SU-DHL-6 (cell line): ENCODE measurements at regions not wholly inside any gene's neighbourhood (a gene's known extent, or its start where the extent isn't known, plus 50 kb on each side); places are given as distances from the start of the nearest gene placed in this dataset.

Experiments
- H2AFZ ChIP-seq: fragments of 200-600 bp; sonication (generic); 2 replicates; pipeline ENCODE4 v1.6.1; 2014; ENCODE audit warnings: low read depth, mild to moderate bottlenecking, moderate library complexity, mixed read lengths, antibody characterized with exemption, low read length; ENCODE audit not compliant: severe bottlenecking
- H3F3A ChIP-seq: fragments of 200-600 bp; shearing (Covaris generic); 2 replicates; pipeline ENCODE4 v1.6.0; 2016; ENCODE audit warnings: antibody characterized with exemption, mild to moderate bottlenecking; ENCODE audit not compliant: insufficient read depth
- H3K27ac ChIP-seq: fragments of 200-600 bp; sonication (generic); 2 replicates; pipeline ENCODE4 v1.5.1; 2016; ENCODE audit warnings: low read depth, mild to moderate bottlenecking, low read length, moderate library complexity, mixed read lengths
- H3K27me3 ChIP-seq: fragments of 200-600 bp; sonication (generic), shearing (Covaris generic); 2 replicates; pipeline ENCODE4 v1.6.0; 2014; ENCODE audit warnings: mild to moderate bottlenecking, low read length
- H3K36me3 ChIP-seq: fragments of 200-600 bp; sonication (generic); 2 replicates; pipeline ENCODE4 v1.6.1; 2014; ENCODE audit warnings: mild to moderate bottlenecking, low read length, mixed read lengths
- H3K4me2 ChIP-seq: fragments of 300-600, 200-600 bp; shearing (Covaris generic), sonication (generic); 2 replicates; pipeline ENCODE4 v1.6.0; 2014; ENCODE audit warnings: low read length, low read depth, mild to moderate bottlenecking; ENCODE audit not compliant: poor library complexity, severe bottlenecking
- H3K4me3 ChIP-seq: fragments of 200-600 bp; sonication (generic); 2 replicates; pipeline ENCODE4 v1.5.1; 2014; ENCODE audit warnings: antibody characterized with exemption, low read length, mild to moderate bottlenecking, mixed read lengths; ENCODE audit not compliant: insufficient read depth, poor library complexity, severe bottlenecking
- H3K79me2 ChIP-seq: fragments of 200-600 bp; sonication (generic); 2 replicates; pipeline ENCODE4 v1.6.1; 2014; ENCODE audit warnings: mild to moderate bottlenecking, low read length, moderate library complexity; ENCODE audit not compliant: insufficient read depth
- H3K9ac ChIP-seq: fragments of 200-600 bp; sonication (generic); 2 replicates; pipeline ENCODE4 v1.7.0; 2014; ENCODE audit warnings: mild to moderate bottlenecking, low read length
- H3K9me2 ChIP-seq: fragments of 200-600 bp; sonication (generic); replicated peaks from 2 replicates; pipeline ENCODE4 v1.6.1; 2014; ENCODE audit warnings: low read length; ENCODE audit not compliant: insufficient read depth
- H3K9me3 ChIP-seq: fragments of 200-600 bp; sonication (generic); 2 replicates; pipeline ENCODE4 v1.6.1; 2014; ENCODE audit warnings: low read length, mixed read lengths; ENCODE audit not compliant: insufficient read depth
- H4K20me1 ChIP-seq: fragments of 200-600 bp; sonication (generic); 2 replicates; pipeline ENCODE4 v1.6.1; 2014; ENCODE audit warnings: low read depth, mild to moderate bottlenecking, antibody characterized with exemption, low read length, moderate library complexity, mixed read lengths
- EZH2phosphoT487 ChIP-seq: fragments of 200-600 bp; sonication (generic), shearing (Covaris generic); conservative IDR thresholded peaks from 2 replicates; pipeline ENCODE4 v1.6.1; 2018; ENCODE audit warnings: mild to moderate bottlenecking, antibody characterized with exemption, low read length, moderate library complexity, mixed read lengths
- TF ChIP-seq, protein P1 (sequence below): fragments of 200-600 bp; sonication (generic); IDR thresholded peaks from one replicate; pipeline ENCODE4 v1.5.1; 2017; ENCODE audit warnings: antibody characterized with exemption, mild to moderate bottlenecking, low read length, moderate library complexity; ENCODE audit not compliant: insufficient read depth, poor library complexity, severe bottlenecking

- Histone ChIP-seq H3K4me3 (no peak overlapping the region), H3K9me2 (no peaks in the 10 kb centered on the region), H3K9me3 (peaks cover 31% of the 10 kb centered on the region; the same call in 1 of the 2 replicates), H3K27ac (no peak overlapping the region), H3K79me2 (no peaks in the 10 kb centered on the region), H3K4me2 (no peak overlapping the region), H3K36me3 (0 out of 2 replicates have a peak, but pooled peaks cover 4% of the 10 kb centered on the region), H2AFZ (no peak overlapping the region), H3K9ac (no peak overlapping the region), H3F3A (no peaks in the 10 kb centered on the region), H4K20me1 (no peaks in the 10 kb centered on the region), H3K27me3 (no peaks in the 10 kb centered on the region)
- TF ChIP-seq, protein P1, sequence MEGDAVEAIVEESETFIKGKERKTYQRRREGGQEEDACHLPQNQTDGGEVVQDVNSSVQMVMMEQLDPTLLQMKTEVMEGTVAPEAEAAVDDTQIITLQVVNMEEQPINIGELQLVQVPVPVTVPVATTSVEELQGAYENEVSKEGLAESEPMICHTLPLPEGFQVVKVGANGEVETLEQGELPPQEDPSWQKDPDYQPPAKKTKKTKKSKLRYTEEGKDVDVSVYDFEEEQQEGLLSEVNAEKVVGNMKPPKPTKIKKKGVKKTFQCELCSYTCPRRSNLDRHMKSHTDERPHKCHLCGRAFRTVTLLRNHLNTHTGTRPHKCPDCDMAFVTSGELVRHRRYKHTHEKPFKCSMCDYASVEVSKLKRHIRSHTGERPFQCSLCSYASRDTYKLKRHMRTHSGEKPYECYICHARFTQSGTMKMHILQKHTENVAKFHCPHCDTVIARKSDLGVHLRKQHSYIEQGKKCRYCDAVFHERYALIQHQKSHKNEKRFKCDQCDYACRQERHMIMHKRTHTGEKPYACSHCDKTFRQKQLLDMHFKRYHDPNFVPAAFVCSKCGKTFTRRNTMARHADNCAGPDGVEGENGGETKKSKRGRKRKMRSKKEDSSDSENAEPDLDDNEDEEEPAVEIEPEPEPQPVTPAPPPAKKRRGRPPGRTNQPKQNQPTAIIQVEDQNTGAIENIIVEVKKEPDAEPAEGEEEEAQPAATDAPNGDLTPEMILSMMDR, result no peak
- TF ChIP-seq EZH2phosphoT487, result no peak
Observed at GRCh38 chr4:31702326-31702725, 982.2 kb downstream of the PCDH7 start.

GRCh38 chr4:31714238-31714637 is 994.1 kb downstream of the PCDH7 start:
- H3K79me2 ChIP-seq, result no peaks in the 10 kb centered on the region
- H3K27me3 ChIP-seq, result no peaks in the 10 kb centered on the region
- no peaks in the 10 kb centered on the region for H3K36me3 ChIP-seq
- H3K4me3 ChIP-seq, result no peak overlapping the region
- H3K9ac ChIP-seq, result no peak overlapping the region
- H3K9me3 ChIP-seq, result peaks cover 9% of the 10 kb centered on the region; the same call in 1 of the 2 replicates
- H3K27ac ChIP-seq, result no peak overlapping the region
- no peaks in the 10 kb centered on the region for H3K9me2 ChIP-seq
- TF ChIP-seq, protein P1, result no peak
- no peak for TF ChIP-seq EZH2phosphoT487
- H4K20me1 ChIP-seq, result no peaks in the 10 kb centered on the region
- peak overlapping the region; percentile 16 for H2AFZ ChIP-seq
- H3F3A ChIP-seq, result no peaks in the 10 kb centered on the region
- no peak overlapping the region for H3K4me2 ChIP-seq

DNA sequence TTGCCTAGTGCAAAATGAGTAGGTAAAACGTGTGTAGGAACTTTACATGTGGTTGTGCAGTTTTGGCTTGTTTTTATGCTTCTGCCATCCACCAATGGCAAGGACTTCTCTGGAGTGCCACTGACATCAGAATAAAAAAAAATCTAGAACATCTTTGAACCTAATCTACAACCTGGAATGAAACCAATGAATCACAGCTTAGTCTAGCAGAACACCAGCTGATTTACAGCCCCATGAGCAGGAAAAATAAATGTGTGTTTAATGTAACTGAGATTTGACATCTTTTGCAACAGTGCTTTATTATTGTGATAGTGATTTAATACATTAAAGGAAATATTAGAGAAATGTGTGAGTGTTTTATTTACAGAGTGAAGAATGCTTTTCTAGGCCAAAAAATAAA is 995.1 kb downstream of the PCDH7 start:
- Histone ChIP-seq H3K4me2 (no peak overlapping the region), H3F3A (no peaks in the 10 kb centered on the region), H3K9me2 (no peaks in the 10 kb centered on the region), H3K36me3 (no peaks in the 10 kb centered on the region), H3K27ac (no peak overlapping the region), H3K79me2 (no peaks in the 10 kb centered on the region), H3K4me3 (no peak overlapping the region), H3K9ac (no peak overlapping the region), H3K27me3 (no peaks in the 10 kb centered on the region), H2AFZ (peak overlapping the region; percentile 59), H4K20me1 (no peaks in the 10 kb centered on the region), H3K9me3 (peaks cover 12% of the 10 kb centered on the region; the same call in 1 of the 2 replicates)
- no peak for TF ChIP-seq EZH2phosphoT487
- TF ChIP-seq, protein P1, result no peak

GRCh38 chr4:31727030-31727429 is 1006.9 kb downstream of the PCDH7 start:
- Histone ChIP-seq H3K4me2 (no peak overlapping the region), H3K9ac (no peak overlapping the region), H3K9me3 (no peaks in the 10 kb centered on the region), H4K20me1 (no peaks in the 10 kb centered on the region), H3K9me2 (no peaks in the 10 kb centered on the region), H3K36me3 (peaks cover 2% of the 10 kb centered on the region; the same call in 1 of the 2 replicates), H3F3A (0 out of 2 replicates have a peak, but pooled peaks cover 3% of the 10 kb centered on the region), H3K4me3 (no peak overlapping the region), H2AFZ (no peak overlapping the region), H3K27ac (no peak overlapping the region), H3K27me3 (no peaks in the 10 kb centered on the region), H3K79me2 (no peaks in the 10 kb centered on the region)
- TF ChIP-seq EZH2phosphoT487, result no peak
- TF ChIP-seq, protein P1, result no peak
